DND-41 (cell line): ENCODE measurements at regions not wholly inside any gene's neighbourhood (a gene's known extent, or its start where the extent isn't known, plus 50 kb on each side); places are given as distances from the start of the nearest gene placed in this dataset.

Source experiments
- ATAC-seq: fragments of 200-7000 bp; cut with Tn5 transposase; 3 replicates; pipeline ENCODE4 v1.9.1; 2021; ENCODE audit warnings: low read depth; ENCODE audit not compliant: insufficient read depth
- DNase-seq: peaks from one replicate; pipeline ENCODE4 v3.0.0-alpha.2; 2020
- H2AFZ ChIP-seq: 2 replicates; pipeline ENCODE4 v1.6.0; 2012; ENCODE audit warnings: low read depth, low read length
- H3K27ac ChIP-seq: 2 replicates; pipeline ENCODE4 v1.5.1; 2012; ENCODE audit warnings: low read length, inconsistent platforms
- H3K27me3 ChIP-seq: fragments of 200-600 bp; sonication (generic); 2 replicates; pipeline ENCODE4 v1.6.0; 2012; ENCODE audit warnings: low read length, mild to moderate bottlenecking, inconsistent platforms; ENCODE audit not compliant: insufficient read depth, poor library complexity
- H3K36me3 ChIP-seq: 2 replicates; pipeline ENCODE4 v1.5.1; 2012; ENCODE audit warnings: low read length, inconsistent platforms; ENCODE audit not compliant: insufficient read depth
- H3K4me1 ChIP-seq: 2 replicates; pipeline ENCODE4 v1.5.1; 2012; ENCODE audit warnings: mild to moderate bottlenecking, low read length; ENCODE audit not compliant: insufficient read depth
- H3K4me2 ChIP-seq: 2 replicates; pipeline ENCODE4 v1.6.0; 2012; ENCODE audit warnings: mild to moderate bottlenecking, moderate library complexity, low read length, inconsistent platforms; ENCODE audit not compliant: insufficient read depth
- H3K4me3 ChIP-seq, 2 experiments: fragments of 200-600 bp in 1 of 2; shearing (Covaris generic) in 1 of 2; 2 replicates each; pipeline ENCODE4 v1.5.1; 2012 to 2016; ENCODE audit warnings: inconsistent platforms in 2 of 2, low read length in 2 of 2, mild to moderate bottlenecking in 2 of 2, low read depth in 1 of 2, moderate library complexity in 1 of 2
- H3K79me2 ChIP-seq: 2 replicates; pipeline ENCODE4 v1.6.0; 2012; ENCODE audit warnings: low read length, inconsistent platforms; ENCODE audit not compliant: insufficient read depth
- H3K9ac ChIP-seq: 2 replicates; pipeline ENCODE4 v1.6.0; 2012; ENCODE audit warnings: low read depth, mild to moderate bottlenecking, inconsistent platforms, low read length, moderate library complexity
- H3K9me3 ChIP-seq: 2 replicates; pipeline ENCODE4 v1.5.1; 2012; ENCODE audit warnings: low read length, moderate library complexity, mild to moderate bottlenecking, inconsistent platforms; ENCODE audit not compliant: insufficient read depth, severe bottlenecking
- H4K20me1 ChIP-seq: 2 replicates; pipeline ENCODE4 v1.6.0; 2012; ENCODE audit warnings: low read length; ENCODE audit not compliant: insufficient read depth
- EZH2 ChIP-seq: IDR thresholded peaks from 3 replicates; pipeline ENCODE4 v1.6.1; 2012; ENCODE audit warnings: borderline replicate concordance, low read depth, mild to moderate bottlenecking, moderate library complexity, low read length, inconsistent platforms; ENCODE audit not compliant: severe bottlenecking
- TF ChIP-seq, protein P1 (sequence below): IDR thresholded peaks from 2 replicates; pipeline ENCODE4 v1.5.1; 2012; ENCODE audit warnings: borderline replicate concordance, low read length, moderate library complexity, mild to moderate bottlenecking; ENCODE audit not compliant: poor library complexity, severe bottlenecking; ENCODE audit errors: extremely low read depth

DNA sequence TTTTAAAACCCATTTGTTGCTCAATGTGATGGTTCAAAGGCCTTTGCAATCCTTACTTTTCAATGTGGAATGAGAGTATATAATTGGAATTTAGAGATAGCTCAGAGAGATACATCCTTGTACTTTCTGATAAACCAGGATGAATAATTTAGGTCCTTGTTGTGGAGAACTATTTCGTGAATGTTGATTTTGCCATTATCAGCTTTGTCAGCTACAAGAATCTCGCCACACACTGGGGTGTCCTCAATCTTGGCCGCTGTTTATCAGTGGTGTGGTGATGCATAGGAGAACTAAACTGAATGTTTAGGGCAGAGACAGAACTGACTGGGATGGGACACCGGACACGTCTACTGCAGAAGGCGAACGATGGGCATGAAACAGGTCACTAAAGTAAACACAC, 111.2 kb upstream of the SLC35B3 start:
- TF ChIP-seq, protein P1, sequence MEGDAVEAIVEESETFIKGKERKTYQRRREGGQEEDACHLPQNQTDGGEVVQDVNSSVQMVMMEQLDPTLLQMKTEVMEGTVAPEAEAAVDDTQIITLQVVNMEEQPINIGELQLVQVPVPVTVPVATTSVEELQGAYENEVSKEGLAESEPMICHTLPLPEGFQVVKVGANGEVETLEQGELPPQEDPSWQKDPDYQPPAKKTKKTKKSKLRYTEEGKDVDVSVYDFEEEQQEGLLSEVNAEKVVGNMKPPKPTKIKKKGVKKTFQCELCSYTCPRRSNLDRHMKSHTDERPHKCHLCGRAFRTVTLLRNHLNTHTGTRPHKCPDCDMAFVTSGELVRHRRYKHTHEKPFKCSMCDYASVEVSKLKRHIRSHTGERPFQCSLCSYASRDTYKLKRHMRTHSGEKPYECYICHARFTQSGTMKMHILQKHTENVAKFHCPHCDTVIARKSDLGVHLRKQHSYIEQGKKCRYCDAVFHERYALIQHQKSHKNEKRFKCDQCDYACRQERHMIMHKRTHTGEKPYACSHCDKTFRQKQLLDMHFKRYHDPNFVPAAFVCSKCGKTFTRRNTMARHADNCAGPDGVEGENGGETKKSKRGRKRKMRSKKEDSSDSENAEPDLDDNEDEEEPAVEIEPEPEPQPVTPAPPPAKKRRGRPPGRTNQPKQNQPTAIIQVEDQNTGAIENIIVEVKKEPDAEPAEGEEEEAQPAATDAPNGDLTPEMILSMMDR = no peak
- TF ChIP-seq EZH2 = no peak

DNA sequence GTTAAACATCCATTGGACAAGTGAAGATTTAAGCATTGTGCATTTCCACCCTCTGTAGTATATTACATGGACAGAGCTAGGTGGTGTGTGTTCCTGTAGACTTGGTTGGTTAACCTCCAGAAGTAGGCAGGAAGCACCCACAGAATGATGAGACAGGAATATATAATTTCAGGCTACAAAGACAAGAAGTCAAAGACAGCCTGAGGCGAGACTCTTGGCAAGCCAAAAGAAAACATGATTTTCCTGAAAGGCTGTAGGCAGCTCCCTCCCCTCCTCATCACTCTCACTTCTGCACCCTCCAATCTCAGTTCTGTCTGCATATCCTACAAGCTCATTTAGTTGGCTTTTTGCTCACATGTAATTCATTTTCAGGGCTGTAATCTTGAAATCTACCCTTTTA, 110.0 kb upstream of the SLC35B3 start:
- H3K27me3 ChIP-seq = no peaks in the 10 kb centered on the region
- no peak overlapping the region for H2AFZ ChIP-seq
- H3K4me3 ChIP-seq = no peak overlapping the region
- no peaks in the 10 kb centered on the region for H4K20me1 ChIP-seq
- no peaks in the 10 kb centered on the region for H3K4me1 ChIP-seq
- H3K9ac ChIP-seq = no peak overlapping the region
- no peaks in the 10 kb centered on the region for H3K9me3 ChIP-seq
- no peaks in the 10 kb centered on the region for H3K79me2 ChIP-seq
- no peaks in the 10 kb centered on the region for H3K36me3 ChIP-seq
- no peak for DNase-seq
- TF ChIP-seq EZH2 = no peak
- TF ChIP-seq, protein P1 = no peak
- H3K4me2 ChIP-seq = no peak overlapping the region
- no peak overlapping the region for H3K27ac ChIP-seq
- no peak for ATAC-seq

More for the DNA sequence above, 111.2 kb upstream of the SLC35B3 start:
- H3K27ac ChIP-seq = no peak overlapping the region
- no peaks in the 10 kb centered on the region for H3K4me1 ChIP-seq
- H3K27me3 ChIP-seq = no peaks in the 10 kb centered on the region
- no peak overlapping the region for H3K4me3 ChIP-seq
- no peaks in the 10 kb centered on the region for H3K36me3 ChIP-seq
- ATAC-seq (no peak), DNase-seq (no peak)
- H4K20me1 ChIP-seq = no peaks in the 10 kb centered on the region
- H2AFZ ChIP-seq = no peak overlapping the region
- H3K79me2 ChIP-seq = no peaks in the 10 kb centered on the region
- H3K4me2 ChIP-seq = no peak overlapping the region
- H3K9me3 ChIP-seq = no peaks in the 10 kb centered on the region
- no peak overlapping the region for H3K9ac ChIP-seq

DNA sequence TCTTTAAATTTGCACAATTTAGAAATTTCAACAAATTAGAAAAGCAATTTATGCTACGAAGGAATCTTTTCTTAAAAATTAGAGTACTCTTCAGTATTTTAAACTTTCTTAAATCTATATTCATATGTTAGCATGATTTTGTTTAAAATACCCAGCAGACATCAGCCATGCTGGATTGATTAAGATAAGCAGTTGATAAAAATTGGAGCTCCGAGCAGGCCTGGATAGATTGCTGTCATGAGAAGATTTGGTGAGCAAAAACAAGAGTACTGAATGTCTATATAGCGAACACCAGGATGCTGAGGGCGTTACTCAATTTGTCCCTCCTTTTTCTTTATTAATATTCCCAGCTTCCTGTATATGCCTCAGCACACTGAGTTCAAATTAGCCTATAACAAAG, 108.4 kb upstream of the SLC35B3 start:
- no peaks in the 10 kb centered on the region for H3K9me3 ChIP-seq
- TF ChIP-seq, protein P1 = no peak
- TF ChIP-seq EZH2 = no peak
- no peak overlapping the region for H2AFZ ChIP-seq

DNA sequence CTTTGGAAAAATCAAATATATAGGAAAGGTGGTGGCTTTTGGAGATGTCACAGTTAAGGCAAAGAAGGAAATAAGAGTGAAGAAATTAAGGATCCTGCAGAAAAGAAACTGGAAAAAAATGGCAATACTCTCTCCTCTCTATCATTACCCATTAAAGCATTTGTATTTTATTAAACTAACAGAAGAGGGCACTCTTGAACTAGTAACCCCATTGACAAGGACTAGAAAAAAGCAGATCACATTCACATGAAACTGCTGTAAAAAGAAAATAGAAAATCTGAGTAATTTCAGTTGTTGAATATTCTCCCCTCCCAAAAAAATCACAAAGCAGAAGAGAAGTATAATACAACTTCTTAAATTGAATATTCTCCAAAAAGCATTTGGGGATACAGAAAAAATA, 104.1 kb upstream of the SLC35B3 start:
- H4K20me1 ChIP-seq = no peaks in the 10 kb centered on the region
- DNase-seq (no peak), ATAC-seq (no peak)
- H3K9ac ChIP-seq = no peak overlapping the region
- H3K36me3 ChIP-seq = no peaks in the 10 kb centered on the region
- H3K79me2 ChIP-seq = no peaks in the 10 kb centered on the region
- TF ChIP-seq EZH2 = no peak
- TF ChIP-seq, protein P1 = no peak
- H3K27me3 ChIP-seq = no peaks in the 10 kb centered on the region
- H3K27ac ChIP-seq = no peak overlapping the region
- H3K9me3 ChIP-seq = no peaks in the 10 kb centered on the region
- H3K4me1 ChIP-seq = no peaks in the 10 kb centered on the region
- no peak overlapping the region for H3K4me3 ChIP-seq
- H3K4me2 ChIP-seq = no peak overlapping the region
- H2AFZ ChIP-seq = no peak overlapping the region

More for the DNA sequence above, 108.4 kb upstream of the SLC35B3 start:
- DNase-seq = no peak
- no peaks in the 10 kb centered on the region for H3K79me2 ChIP-seq
- ATAC-seq = no peak
- H3K9ac ChIP-seq = no peak overlapping the region
- no peaks in the 10 kb centered on the region for H3K4me1 ChIP-seq
- H4K20me1 ChIP-seq = no peaks in the 10 kb centered on the region
- no peak overlapping the region for H3K4me2 ChIP-seq
- no peaks in the 10 kb centered on the region for H3K36me3 ChIP-seq
- no peaks in the 10 kb centered on the region for H3K27me3 ChIP-seq
- H3K4me3 ChIP-seq = no peak overlapping the region
- H3K27ac ChIP-seq = no peak overlapping the region
